Smooth muscle cell (in vitro differentiated cells): ENCODE measurements at regions not wholly inside any gene's neighbourhood (a gene's known extent, or its start where the extent isn't known, plus 50 kb on each side); places are given as distances from the start of the nearest gene placed in this dataset.

Experiments used
- DNase-seq: peaks from one replicate; lab custom pipeline; 2025; ENCODE audit not compliant: unreplicated experiment; lab: John Stamatoyannopoulos, UW
- H2AFZ ChIP-seq: fragments of 200-600 bp; sonication (generic); 2 replicates; pipeline ENCODE4 v1.6.0; 2016; ENCODE audit warnings: antibody characterized with exemption, low read depth, mild to moderate bottlenecking
- H3F3A ChIP-seq: fragments of 200-600 bp; sonication (generic); 2 replicates; pipeline ENCODE4 v1.6.0; 2017; ENCODE audit warnings: antibody characterized with exemption, low read depth
- H3K27ac ChIP-seq: fragments of 200-600 bp; sonication (generic); 2 replicates; pipeline ENCODE4 v1.5.1; 2016; ENCODE audit warnings: low read depth, mild to moderate bottlenecking
- H3K27me3 ChIP-seq: fragments of 200-600 bp; sonication (generic); 2 replicates; pipeline ENCODE4 v1.6.1; 2016; ENCODE audit warnings: low read depth, mild to moderate bottlenecking
- H3K36me3 ChIP-seq: fragments of 200-600 bp; sonication (generic); 2 replicates; pipeline ENCODE4 v1.5.1; 2016; ENCODE audit warnings: low read depth
- H3K4me1 ChIP-seq: fragments of 200-600 bp; sonication (generic); 2 replicates; pipeline ENCODE4 v1.5.1; 2016; ENCODE audit warnings: low read depth
- H3K4me2 ChIP-seq: fragments of 200-600 bp; sonication (generic); 2 replicates; pipeline ENCODE4 v1.6.0; 2016; ENCODE audit warnings: mild to moderate bottlenecking
- H3K4me3 ChIP-seq: fragments of 200-600 bp; sonication (generic); 2 replicates; pipeline ENCODE4 v1.5.1; 2016; ENCODE audit warnings: mild to moderate bottlenecking
- H3K79me2 ChIP-seq: fragments of 200-600 bp; sonication (generic); 2 replicates; pipeline ENCODE4 v1.6.0; 2016; ENCODE audit warnings: low read depth, mild to moderate bottlenecking
- H3K9ac ChIP-seq: fragments of 200-600 bp; sonication (generic); 2 replicates; pipeline ENCODE4 v1.6.0; 2016; ENCODE audit warnings: low read depth
- H3K9me3 ChIP-seq: fragments of 200-600 bp; sonication (generic); replicated peaks from 2 replicates; pipeline ENCODE4 v1.5.1; 2016; ENCODE audit warnings: low read depth
- H4K20me1 ChIP-seq: fragments of 200-600 bp; sonication (generic); 2 replicates; pipeline ENCODE4 v1.6.0; 2016; ENCODE audit warnings: low read depth
- whole genome bisulfite sequencing: methylation state at CpG from one replicate; pipeline ENCODE4 v1.1.7; 2016; ENCODE audit warnings: low lambda C conversion rate; 5-methylcytosine and 5-hydroxymethylcytosine counted together
- TF ChIP-seq, protein P1 (sequence below): fragments of 200-600 bp; sonication (generic); IDR thresholded peaks from 2 replicates; pipeline ENCODE4 v1.5.1; 2017; ENCODE audit warnings: borderline replicate concordance, mild to moderate bottlenecking, antibody characterized with exemption; ENCODE audit not compliant: insufficient read depth, poor library complexity, severe bottlenecking

DNA sequence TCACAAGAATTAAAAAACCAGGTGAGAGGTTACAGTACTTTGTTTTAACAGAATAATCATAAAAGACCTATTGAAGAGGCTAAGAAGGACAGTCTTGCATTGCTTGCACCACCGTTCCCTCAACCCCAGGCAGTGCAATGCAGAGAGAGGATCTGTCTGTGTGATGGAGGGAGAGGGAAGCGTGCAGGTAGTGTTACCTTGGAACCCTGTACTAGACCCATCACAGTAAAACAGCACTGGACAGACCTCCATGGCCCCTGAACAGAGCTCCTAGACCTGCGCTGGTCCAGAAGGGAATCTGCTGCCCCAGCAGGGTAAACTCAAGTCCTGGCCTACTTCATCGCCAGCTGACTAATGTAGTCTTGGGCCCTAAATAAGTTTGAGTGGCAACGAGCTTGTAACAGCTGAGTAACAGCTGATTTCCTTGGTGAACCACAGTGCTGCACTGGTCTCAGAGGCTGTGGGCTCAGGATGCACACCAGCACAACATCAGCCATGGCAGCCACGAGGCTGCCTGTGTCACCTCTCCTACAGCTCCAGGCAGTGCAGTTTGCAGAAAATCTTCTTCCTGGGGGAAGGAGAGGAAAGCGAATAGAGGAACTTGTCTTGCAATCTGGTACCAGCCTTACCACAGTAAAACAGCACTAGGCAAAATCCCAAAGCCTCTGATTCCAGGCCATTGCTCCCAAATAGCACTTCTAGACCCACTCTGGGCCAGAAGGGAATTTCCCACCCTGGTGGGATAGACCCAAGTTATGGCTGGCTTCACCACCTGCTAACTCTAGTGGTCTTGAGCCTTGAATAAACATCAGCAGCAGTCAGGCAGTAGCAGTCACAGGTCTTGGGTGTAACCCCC is 417.2 kb downstream of the CDH7 start:
- no peaks in the 10 kb centered on the region for H3K36me3 ChIP-seq
- H3K4me2 ChIP-seq: no peak overlapping the region
- no peak overlapping the region for H3K4me3 ChIP-seq
- no peaks in the 10 kb centered on the region for H3F3A ChIP-seq
- H3K27me3 ChIP-seq: no peaks in the 10 kb centered on the region
- H3K4me1 ChIP-seq: no peaks in the 10 kb centered on the region
- DNase-seq: no peak
- H3K9me3 ChIP-seq: no peaks in the 10 kb centered on the region
- TF ChIP-seq, protein P1, sequence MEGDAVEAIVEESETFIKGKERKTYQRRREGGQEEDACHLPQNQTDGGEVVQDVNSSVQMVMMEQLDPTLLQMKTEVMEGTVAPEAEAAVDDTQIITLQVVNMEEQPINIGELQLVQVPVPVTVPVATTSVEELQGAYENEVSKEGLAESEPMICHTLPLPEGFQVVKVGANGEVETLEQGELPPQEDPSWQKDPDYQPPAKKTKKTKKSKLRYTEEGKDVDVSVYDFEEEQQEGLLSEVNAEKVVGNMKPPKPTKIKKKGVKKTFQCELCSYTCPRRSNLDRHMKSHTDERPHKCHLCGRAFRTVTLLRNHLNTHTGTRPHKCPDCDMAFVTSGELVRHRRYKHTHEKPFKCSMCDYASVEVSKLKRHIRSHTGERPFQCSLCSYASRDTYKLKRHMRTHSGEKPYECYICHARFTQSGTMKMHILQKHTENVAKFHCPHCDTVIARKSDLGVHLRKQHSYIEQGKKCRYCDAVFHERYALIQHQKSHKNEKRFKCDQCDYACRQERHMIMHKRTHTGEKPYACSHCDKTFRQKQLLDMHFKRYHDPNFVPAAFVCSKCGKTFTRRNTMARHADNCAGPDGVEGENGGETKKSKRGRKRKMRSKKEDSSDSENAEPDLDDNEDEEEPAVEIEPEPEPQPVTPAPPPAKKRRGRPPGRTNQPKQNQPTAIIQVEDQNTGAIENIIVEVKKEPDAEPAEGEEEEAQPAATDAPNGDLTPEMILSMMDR: no peak
- H4K20me1 ChIP-seq: no peaks in the 10 kb centered on the region
- H3K9ac ChIP-seq: no peak overlapping the region
- no peak overlapping the region for H3K27ac ChIP-seq
- no peak overlapping the region for H2AFZ ChIP-seq
- no peaks in the 10 kb centered on the region for H3K79me2 ChIP-seq
- 93% methylated on average over 7 of the region's 7 CpGs for WGBS

DNA sequence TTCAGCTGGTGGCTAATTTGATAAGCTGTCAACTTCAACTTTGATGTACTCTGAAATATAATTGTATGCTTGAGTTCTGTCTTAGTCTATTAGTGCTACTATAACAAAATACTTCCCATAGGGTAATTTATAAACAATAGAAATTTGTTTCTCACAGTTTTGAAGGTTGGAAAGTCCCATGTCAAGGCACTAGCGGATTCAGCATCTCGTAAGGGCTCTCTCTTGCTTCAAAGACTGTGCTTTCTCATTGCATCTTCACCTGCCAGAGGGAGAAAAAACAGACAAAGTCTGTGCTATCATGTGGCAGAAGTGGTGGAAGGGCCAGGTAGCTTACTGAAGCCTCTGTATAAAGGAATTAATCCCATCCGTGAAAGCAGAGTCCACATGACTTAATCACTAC is 409.2 kb downstream of the CDH7 start:
- no peaks in the 10 kb centered on the region for H3K79me2 ChIP-seq

DNA sequence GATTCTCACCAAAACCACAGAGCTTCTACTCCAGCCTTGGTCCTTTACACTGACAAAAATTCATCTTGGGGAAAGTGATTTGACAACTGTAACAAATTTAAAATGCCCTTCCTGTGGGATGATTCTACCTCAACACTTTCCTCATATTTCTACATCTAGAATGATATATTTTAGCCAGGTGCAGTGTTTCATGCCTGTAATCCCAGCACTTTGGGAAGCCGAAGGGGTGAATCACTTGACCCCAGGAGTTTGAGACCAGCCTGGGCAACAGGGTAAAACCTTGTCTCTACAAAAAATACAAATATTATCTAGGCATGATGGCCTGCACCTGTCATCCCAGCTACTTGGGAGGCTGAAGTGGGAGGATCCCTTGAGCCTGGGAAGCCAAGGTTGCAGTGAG is 408.6 kb downstream of the CDH7 start:
- Histone ChIP-seq H3K4me2 (no peak overlapping the region), H4K20me1 (no peaks in the 10 kb centered on the region), H3K4me1 (no peaks in the 10 kb centered on the region), H3K36me3 (no peaks in the 10 kb centered on the region), H3K4me3 (no peak overlapping the region), H2AFZ (no peak overlapping the region), H3F3A (no peaks in the 10 kb centered on the region), H3K79me2 (no peaks in the 10 kb centered on the region), H3K27ac (no peak overlapping the region), H3K27me3 (no peaks in the 10 kb centered on the region), H3K9ac (no peak overlapping the region), H3K9me3 (no peaks in the 10 kb centered on the region)
- 88% methylated on average over 1 of the region's 1 CpG for WGBS
- DNase-seq: no peak
- TF ChIP-seq, protein P1: no peak

More for the DNA sequence above, 409.2 kb downstream of the CDH7 start:
- no peaks in the 10 kb centered on the region for H3K27me3 ChIP-seq
- H3K4me2 ChIP-seq: no peak overlapping the region
- no peak for DNase-seq
- no peaks in the 10 kb centered on the region for H3K4me1 ChIP-seq
- 98% methylated on average over 3 of the region's 3 CpGs for WGBS
- no peaks in the 10 kb centered on the region for H3K9me3 ChIP-seq
- no peaks in the 10 kb centered on the region for H4K20me1 ChIP-seq
- no peak overlapping the region for H3K9ac ChIP-seq
- no peak overlapping the region for H3K27ac ChIP-seq
- H2AFZ ChIP-seq: no peak overlapping the region
- H3F3A ChIP-seq: no peaks in the 10 kb centered on the region
- TF ChIP-seq, protein P1: no peak
- no peaks in the 10 kb centered on the region for H3K36me3 ChIP-seq
- H3K4me3 ChIP-seq: no peak overlapping the region
